Suppressor macrophage treated with lipopolysaccharide for 1 hour (primary cell): ENCODE measurements at regions not wholly inside any gene's neighbourhood (a gene's known extent, or its start where the extent isn't known, plus 50 kb on each side); places are given as distances from the start of the nearest gene placed in this dataset.
A peak's percentile ranks its signal among the peaks of the same experiment; 100 is the strongest.

Experiments
- DNase-seq, 3 donors: peaks; one replicate each; pipeline ENCODE4 v3.0.0-alpha.2; 2020 to 2022

- no peak for DNase-seq
Measured at GRCh38 chr10:29850371-29850770, 209.0 kb downstream of the JCAD start.

DNA sequence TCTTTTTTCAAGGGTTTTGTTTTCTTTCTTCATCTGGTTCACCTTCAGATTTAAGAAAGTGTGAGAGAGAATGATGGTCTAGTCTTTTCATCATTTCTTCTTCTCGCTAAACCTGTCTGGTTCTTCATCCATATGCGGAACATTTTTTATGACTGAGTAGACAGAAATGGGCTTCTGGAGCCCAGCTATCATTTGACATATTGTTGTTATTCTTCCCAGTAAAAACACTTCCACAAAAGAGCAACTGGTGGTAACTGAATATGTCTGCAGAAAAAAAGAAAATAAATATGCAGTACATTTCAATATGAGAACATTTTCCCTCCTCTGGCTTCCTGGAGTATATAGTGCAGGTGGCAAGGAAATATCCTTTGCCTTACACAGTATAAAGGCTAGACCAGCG is 209.5 kb downstream of the JCAD start:
- DNase-seq = no peak

GRCh38 chr10:29849126-29849833 is 210.1 kb downstream of the JCAD start:
- DNase-seq = peak; percentile 63 to 83 (median 65)

GRCh38 chr10:29846881-29847280 is 212.1 kb upstream of the SVIL start:
- DNase-seq = no peak

GRCh38 chr10:29845166-29845565 is 210.4 kb upstream of the SVIL start:
- DNase-seq = no peak

GRCh38 chr10:29843143-29843542 is 208.4 kb upstream of the SVIL start:
- DNase-seq = no peak

DNA sequence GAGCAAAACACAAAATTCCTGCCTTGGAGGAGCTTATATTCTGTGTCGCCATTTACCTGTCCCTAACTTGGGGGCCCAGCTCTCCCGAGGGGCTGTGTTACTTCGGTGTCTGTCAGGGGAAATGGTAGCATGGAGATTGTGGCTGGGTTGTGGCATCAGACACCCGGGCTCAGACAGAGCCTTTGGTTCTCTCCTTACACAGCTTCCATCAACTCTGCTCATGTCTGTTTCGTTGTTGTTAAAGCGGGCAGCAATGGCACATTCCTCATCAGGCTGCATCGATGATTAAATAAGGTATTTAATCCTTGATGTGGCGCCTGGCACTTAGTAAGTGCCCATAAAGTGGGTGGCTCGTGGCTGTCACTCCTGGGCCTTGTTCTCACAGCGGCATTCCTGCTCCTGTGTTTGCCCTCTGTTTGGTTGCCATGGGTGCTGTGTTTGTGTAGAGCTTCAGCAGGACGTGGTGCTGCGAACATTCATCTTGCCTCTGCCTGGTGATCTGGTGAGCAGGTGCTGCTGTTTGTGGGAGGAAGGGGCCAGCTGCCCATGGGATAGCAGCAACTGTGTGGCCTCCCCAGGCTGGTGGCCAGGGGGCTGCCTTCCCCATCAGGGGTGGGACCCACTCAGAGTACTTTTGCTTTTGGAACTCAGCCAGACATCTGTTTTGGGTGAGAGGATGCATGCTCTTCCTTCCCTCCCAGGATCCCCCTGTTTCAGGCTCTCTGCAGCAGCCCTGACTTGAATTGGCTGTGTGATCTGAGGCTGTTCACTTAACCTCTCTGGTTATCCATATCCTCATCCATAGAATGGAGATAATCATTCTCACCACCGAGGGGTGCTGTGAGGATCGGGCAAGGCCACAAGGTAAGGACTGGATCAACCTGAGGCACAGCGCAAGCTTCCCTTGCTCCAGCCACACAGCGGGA is 207.2 kb upstream of the SVIL start:
- no peak for DNase-seq

- no peak for DNase-seq
Measured at GRCh38 chr10:29840516-29841276, 205.9 kb upstream of the SVIL start.

GRCh38 chr10:29839826-29840515 is 205.2 kb upstream of the SVIL start:
- DNase-seq = no peak

- DNase-seq = no peak
Measured at GRCh38 chr10:29838539-29838938, 203.8 kb upstream of the SVIL start.

- no peak for DNase-seq
Measured at GRCh38 chr10:29837586-29837985, 202.8 kb upstream of the SVIL start.

GRCh38 chr10:29836396-29836795 is 201.6 kb upstream of the SVIL start:
- DNase-seq = no peak

DNA sequence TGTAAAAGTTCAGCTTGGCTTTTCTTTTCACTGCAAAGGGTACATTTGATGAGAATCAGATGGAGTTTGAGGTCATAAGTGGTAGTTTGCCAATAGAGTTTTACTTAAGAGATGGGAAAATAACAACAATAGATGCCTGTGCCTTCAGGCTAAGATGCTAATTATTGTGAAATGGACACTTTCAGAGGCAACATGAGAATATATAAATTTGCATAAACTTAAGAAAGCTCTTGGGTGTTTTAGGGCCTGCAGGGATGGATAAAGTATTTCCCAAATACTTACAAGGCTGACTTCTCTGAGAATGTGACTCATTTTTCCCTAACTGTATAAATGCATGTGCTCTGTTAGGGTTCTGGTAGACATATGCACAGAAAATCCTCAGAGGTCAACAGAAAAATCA is 200.3 kb upstream of the SVIL start:
- no peak for DNase-seq

DNA sequence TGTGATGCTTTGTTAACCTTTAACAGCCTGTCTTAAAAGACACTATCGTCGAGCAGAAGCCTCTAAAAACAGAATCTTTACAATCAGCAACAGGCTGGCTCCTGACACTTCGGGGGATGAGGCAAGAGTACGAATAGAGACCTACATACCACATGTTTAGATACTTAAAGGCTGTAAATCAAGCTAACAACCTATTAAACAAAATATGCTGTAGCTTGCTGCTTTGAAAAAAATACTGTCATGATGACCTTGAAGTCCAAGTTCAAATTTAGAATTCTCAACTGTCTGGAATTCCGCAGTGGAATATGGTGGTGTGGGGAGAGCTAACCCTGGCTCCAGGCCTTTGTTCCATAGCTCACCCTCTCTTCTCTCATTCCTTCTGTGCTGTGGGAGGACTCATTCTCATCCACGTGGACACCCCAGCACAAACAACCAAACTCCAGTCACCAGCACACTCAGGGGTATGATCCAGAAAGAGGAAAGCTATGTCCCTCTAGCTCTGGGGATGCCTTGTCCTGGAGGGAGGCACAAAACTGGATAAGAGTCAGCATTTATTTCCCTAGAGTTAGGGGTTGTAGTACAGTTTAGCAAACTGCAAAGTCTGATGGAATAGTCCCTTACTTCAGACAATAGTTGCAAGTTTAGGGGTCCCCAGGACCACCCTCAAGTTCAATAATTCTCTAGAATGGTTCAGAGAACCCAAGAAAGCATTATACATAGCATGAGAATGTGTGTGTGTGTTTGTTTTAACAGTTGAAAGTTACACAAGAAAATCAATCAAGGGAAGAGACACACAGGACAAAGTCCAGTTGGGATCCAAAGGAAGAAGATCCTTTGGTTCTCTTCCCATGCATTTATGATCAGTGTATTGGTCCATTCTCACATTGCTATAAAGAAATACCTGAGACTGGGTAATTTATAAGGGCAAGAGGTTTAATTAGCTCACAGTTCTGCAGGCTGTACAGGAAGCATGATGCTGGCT is 196.1 kb upstream of the SVIL start:
- DNase-seq = no peak

- DNase-seq = peak; percentile 21 to 40 (median 34)
Measured at GRCh38 chr10:29829776-29830175, 195.0 kb upstream of the SVIL start.

GRCh38 chr10:29828956-29829355 is 194.2 kb upstream of the SVIL start:
- peak; percentile 70 to 93 (median 82) for DNase-seq

DNA sequence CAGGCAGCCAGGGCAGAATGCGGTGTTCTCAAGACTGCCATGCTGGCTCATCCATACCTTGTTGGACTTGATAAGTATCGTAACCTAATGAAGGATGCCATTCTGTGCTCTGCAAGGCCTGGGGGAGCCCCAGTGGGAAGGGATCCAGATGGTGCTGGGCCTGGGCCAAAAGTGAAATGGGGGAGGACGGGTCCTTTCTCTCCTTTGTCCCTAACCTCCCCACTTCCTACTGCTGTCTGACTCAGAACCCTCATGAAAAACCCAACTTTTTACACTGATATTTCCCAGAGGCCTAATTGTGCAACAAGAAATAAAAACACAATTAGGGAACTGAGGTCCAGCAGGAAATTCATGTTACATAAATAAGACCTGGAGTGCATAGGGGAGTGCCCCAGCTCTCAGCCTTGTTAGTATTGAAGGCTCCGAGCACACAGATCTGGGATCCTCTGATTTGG is 193.7 kb upstream of the SVIL start:
- DNase-seq = peak; percentile 91 to 97 (median 93)

DNA sequence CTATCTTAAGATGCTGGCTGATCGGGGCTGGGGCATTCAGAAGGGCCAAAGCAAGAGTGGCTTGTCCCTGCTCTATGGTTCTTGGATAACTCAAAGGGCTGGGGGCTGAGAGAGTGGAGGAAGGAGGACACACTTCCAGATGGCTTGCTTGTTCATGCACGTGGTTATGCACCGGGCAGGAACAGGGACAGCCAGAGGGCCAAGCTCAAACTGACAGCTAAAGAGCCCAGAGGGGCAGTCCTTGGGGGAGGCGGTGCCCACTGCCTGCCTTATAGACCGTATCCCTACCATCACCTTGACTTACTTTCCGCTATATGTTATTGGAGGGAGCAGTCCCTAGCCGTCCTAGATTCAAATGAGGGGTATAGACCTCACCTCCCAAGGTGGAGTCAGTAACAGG is 192.7 kb upstream of the SVIL start:
- no peak for DNase-seq

- DNase-seq = peak; percentile 36 to 40 (median 39)
Measured at GRCh38 chr10:29826801-29827450, 192.2 kb upstream of the SVIL start.

DNA sequence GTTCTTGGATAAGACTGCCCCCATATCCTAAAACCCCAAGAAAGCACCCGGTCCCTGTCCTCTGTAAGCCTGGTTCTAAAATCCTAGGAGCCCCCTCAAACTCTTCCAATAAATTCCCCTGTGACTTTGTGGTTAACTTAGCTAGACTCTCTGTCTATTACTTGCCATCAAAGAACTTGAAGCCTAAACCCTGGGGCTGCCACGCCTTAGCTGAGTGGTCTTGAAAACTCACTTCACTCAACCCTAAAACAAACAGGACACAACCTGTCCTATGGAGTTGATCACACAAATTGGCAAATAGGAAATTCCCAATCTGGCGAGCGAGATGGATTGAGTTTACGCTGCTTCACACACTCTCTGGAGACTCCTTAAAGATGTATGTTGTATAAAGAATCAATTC is 191.4 kb upstream of the SVIL start:
- no peak for DNase-seq
